Activated CD8-positive, alpha-beta memory T cell treated with anti-CD3 and anti-CD28 coated beads, Interleukin-2, amount 50 U/mL, for 24 hours (primary cell): ENCODE measurements at regions not wholly inside any gene's neighbourhood (a gene's known extent, or its start where the extent isn't known, plus 50 kb on each side); places are given as distances from the start of the nearest gene placed in this dataset.
"Not testable (repeated sequence)": the region's sequence is repeated elsewhere in the genome, so short reads cannot be mapped to it uniquely, and the experiment has no call there.

ENCODE experiments used
- DNase-seq: peaks from one replicate; pipeline ENCODE4 v3.0.0-alpha.2; 2020; ENCODE audit errors: extremely low read depth

GRCh38 chr3:5690904-5691532 is 503.5 kb downstream of the EDEM1 start:
- no peak for DNase-seq

- DNase-seq = no peak
Observed at GRCh38 chr3:5692446-5692845, 504.9 kb downstream of the EDEM1 start.

GRCh38 chr3:5694266-5694665 is 506.8 kb downstream of the EDEM1 start:
- DNase-seq = no peak

GRCh38 chr3:5698851-5699250 is 511.3 kb downstream of the EDEM1 start:
- DNase-seq = no peak

GRCh38 chr3:5699313-5699712 is 511.8 kb downstream of the EDEM1 start:
- DNase-seq = no peak

GRCh38 chr3:5699811-5700210 is 512.3 kb downstream of the EDEM1 start:
- no peak for DNase-seq

GRCh38 chr3:5701005-5701404 is 513.5 kb downstream of the EDEM1 start:
- DNase-seq = not testable (repeated sequence)

- no peak for DNase-seq
Observed at GRCh38 chr3:5707794-5708193, 520.3 kb downstream of the EDEM1 start.

GRCh38 chr3:5709714-5710113 is 522.2 kb downstream of the EDEM1 start:
- DNase-seq = no peak

- no peak for DNase-seq
Observed at GRCh38 chr3:5710718-5711117, 523.2 kb downstream of the EDEM1 start.

GRCh38 chr3:5717254-5717653 is 529.7 kb downstream of the EDEM1 start:
- no peak for DNase-seq

- DNase-seq = not testable (repeated sequence)
Observed at GRCh38 chr3:5719668-5720067, 532.2 kb downstream of the EDEM1 start.

- DNase-seq = no peak
Observed at GRCh38 chr3:5725801-5726200, 538.3 kb downstream of the EDEM1 start.

- no peak for DNase-seq
Observed at GRCh38 chr3:5726621-5727020, 539.1 kb downstream of the EDEM1 start.

GRCh38 chr3:5727743-5728484 is 540.4 kb downstream of the EDEM1 start:
- no peak for DNase-seq

- no peak for DNase-seq
Observed at GRCh38 chr3:5729852-5730251, 542.3 kb downstream of the EDEM1 start.

- DNase-seq = no peak
Observed at GRCh38 chr3:5731100-5731499, 543.6 kb downstream of the EDEM1 start.

GRCh38 chr3:5732081-5732480 is 544.6 kb downstream of the EDEM1 start:
- no peak for DNase-seq

- DNase-seq = no peak
Observed at GRCh38 chr3:5733995-5734394, 546.5 kb downstream of the EDEM1 start.

- DNase-seq = no peak
Observed at GRCh38 chr3:5735896-5736295, 548.4 kb downstream of the EDEM1 start.

- DNase-seq = no peak
Observed at GRCh38 chr3:5739299-5739935, 551.9 kb downstream of the EDEM1 start.

- DNase-seq = no peak
Observed at GRCh38 chr3:5739949-5740348, 552.4 kb downstream of the EDEM1 start.

- DNase-seq = no peak
Observed at GRCh38 chr3:5741017-5741416, 553.5 kb downstream of the EDEM1 start.
